HG03039 (cell line): ENCODE measurements at regions not wholly inside any gene's neighbourhood (a gene's known extent, or its start where the extent isn't known, plus 50 kb on each side); places are given as distances from the start of the nearest gene placed in this dataset.
"Not testable (repeated sequence)": the region's sequence is repeated elsewhere in the genome, so short reads cannot be mapped to it uniquely, and the experiment has no call there.

Source experiments
- ATAC-seq: cut with Tn5 transposase; IDR thresholded peaks from one replicate; pipeline ENCODE4 v1.9.1; 2021; ENCODE audit warnings: mild to moderate bottlenecking, moderate library complexity; ENCODE audit not compliant: unreplicated experiment

DNA sequence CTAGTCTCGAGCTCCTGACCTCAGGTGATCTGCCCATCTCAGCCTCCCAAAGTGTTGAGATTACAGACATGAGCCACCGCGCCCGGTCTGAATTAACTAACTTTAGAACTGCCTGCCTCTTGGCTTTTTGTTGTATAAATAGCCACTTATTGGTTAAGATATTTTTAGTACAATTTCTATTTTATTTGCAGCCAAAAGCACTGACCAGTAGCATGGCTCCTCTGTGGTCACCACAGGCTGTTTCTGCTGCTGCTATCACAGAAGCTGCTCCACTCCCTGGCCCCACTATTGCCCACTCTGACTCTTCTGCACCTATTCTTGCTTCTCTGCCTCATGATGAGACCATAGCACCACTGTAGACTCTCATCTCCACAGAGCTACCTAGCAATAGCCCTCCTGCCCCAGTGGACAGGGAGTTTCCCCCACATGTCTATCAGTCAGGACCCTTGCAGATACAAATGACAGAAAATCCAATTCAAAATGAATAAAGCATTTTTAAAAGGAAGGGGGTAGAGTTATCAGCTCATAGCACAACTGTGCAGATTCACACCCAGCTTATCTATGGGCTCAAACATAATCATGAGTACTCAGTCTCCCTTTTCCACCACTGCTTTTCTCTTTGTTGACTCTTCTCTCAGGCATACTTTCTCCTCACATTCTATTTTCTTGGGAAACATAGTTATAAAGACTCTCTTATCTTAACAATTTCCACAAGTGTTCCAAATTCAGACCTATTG is 151.8 kb upstream of the EPB41L4A start:
- no peak for ATAC-seq

DNA sequence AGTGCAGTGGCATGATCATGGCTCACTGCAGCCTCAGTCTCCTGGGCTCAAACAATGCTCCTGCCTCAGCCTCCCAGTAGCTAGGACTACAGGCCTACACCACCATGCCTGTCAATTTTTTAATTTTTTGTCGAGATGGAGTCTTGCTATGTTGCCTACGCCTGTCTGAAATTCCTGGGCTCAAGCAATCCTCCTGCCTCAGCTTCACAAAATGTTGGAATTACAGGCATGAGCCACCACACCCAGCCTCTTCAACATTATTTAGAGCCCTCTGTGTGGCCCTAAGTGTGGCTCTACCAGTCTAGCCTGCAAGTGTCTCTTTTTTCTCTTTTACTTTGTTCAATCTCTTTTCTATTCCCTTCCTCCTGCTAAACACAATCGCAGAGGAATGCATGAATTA is 154.4 kb upstream of the EPB41L4A start:
- ATAC-seq: no peak

- no peak for ATAC-seq
Observed at GRCh38 chr5:112574536-112574935, 155.5 kb upstream of the EPB41L4A start.

- no peak for ATAC-seq
Observed at GRCh38 chr5:112576298-112576925, 157.3 kb upstream of the EPB41L4A start.

DNA sequence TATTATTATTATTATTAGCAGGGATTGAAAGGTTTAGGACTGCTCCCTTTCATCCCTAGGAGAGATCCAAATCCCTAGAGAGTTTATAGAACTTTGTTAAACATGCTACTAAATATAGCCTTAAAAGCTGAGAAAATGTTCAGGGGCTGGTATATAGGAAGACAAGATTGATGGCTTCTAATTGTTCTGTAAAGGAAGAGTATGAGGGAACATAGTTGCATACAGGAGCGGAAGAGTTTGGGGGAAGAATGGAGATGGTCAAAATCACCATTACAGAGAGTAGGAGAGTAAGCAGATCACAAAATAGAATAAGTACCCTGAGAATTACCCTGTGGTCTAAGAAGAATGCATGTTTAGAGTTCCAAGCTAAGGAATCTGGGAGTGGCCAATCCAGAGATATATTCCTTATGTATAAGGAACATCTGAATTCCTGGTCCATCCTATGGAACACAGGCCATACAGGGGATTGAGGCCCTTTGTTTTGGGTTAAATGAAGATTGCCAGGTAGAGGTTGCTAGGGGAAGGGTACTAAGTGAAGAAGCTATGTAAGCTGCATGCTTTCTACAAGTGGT is 158.0 kb upstream of the APC start:
- ATAC-seq: no peak

DNA sequence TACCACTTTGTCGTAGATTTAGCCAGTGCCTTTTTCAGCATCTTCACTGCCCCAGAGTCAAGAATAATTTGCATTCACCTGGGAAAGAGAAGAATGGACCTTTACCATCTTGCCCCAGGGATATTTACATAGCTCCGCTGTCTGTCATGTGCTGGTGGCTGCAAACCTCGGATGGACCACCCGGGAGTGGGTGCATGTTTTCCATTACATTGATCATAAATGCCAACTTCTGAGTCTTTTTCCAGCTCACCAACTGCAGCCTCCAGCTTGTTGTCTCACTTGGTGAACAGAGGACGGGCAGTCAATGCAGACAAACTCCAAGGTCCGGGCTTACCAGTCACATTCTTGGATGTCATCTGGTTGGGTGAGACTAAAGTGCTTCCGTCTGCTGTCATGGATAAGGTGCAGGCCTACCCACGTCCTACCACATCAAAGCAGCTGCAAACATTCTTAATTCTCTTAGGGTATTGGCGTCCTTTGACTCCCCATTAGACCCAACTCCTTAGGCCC is 155.8 kb upstream of the APC start:
- no peak for ATAC-seq

- no peak for ATAC-seq
Observed at GRCh38 chr5:112583166-112583565, 154.5 kb upstream of the APC start.

DNA sequence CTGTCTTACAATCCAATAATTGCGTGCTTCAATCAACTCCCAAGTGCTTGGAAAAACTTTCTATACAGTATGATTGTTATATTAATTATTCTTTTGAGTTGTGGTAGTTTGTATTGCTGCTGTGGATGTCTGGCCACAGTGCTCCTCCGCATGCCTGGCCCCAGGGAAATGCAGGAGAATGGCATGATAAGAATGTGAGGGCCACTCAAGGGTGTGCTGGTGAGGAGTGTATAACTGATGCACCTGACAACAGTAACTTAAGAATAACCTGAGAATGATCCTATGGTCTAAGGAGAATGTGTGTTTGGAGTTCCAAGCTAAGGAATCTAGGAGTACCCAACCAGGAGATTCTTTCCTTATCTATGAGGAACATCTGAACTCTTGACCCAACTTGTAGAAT is 152.9 kb upstream of the APC start:
- no peak for ATAC-seq

- ATAC-seq: no peak
Observed at GRCh38 chr5:112586596-112587062, 151.1 kb upstream of the APC start.

DNA sequence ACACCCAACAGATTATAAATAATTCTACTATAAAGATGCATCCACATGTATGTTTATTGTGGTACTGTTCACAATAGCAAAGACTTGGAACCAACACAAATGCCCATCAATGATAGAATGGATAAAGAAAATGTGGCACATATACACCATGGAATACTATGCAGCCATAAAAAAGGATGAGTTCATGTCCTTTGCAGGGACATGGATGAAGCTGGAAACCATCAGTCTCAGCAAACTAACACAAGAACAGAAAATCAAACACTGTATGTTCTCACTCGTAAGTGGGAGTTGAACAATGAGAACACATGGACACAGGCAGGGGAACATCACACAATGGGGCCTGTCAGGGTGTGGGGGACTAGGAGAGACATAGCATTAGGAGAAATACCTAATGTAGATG is 146.8 kb upstream of the APC start:
- ATAC-seq: not testable (repeated sequence)

GRCh38 chr5:112594095-112594850 is 143.4 kb upstream of the APC start:
- ATAC-seq: no peak

DNA sequence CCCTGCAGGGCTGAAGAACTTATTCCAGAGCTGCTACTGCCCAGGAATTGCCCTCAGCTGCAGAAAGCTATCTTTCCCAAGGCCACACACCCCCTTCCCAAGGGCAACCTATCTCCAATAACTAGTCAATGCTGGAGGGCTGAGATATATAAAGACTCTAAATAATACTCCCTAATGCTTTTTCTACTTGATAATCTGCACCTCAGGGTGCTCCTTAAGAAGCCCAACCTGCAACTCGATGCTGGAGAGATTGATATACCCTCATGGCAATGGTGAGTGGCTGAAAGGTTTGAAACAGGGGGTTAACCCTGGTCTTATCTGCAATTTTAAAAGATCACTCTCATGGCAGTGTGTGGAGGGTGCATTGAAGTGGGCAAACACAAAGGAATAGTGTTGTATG is 142.7 kb upstream of the APC start:
- no peak for ATAC-seq

- ATAC-seq: no peak
Observed at GRCh38 chr5:112597831-112598230, 139.9 kb upstream of the APC start.

- not testable (repeated sequence) for ATAC-seq
Observed at GRCh38 chr5:112600510-112600909, 137.2 kb upstream of the APC start.

GRCh38 chr5:112604732-112605630 is 132.7 kb upstream of the APC start:
- no peak for ATAC-seq

GRCh38 chr5:112608975-112609374 is 128.7 kb upstream of the APC start:
- ATAC-seq: no peak

DNA sequence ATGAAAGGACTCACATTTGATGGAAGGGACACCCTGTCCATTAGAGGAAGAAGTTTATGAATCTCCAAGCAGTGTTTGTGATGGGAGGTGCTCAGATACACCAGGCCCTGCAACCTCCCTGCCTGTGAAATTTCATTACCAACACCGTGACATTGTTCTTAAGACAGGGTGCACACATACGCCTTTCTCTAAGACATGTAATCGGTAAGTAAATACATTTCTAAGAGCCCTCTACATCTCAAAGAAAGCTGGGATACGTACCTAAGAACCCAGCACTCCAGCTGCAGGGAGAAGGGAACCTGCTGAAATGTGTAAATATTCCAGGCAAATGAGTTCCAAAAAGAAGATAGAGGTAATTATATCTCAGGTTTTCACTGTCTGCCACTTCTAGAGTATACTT is 125.0 kb upstream of the APC start:
- ATAC-seq: no peak

GRCh38 chr5:112614285-112614684 is 123.4 kb upstream of the APC start:
- ATAC-seq: no peak

DNA sequence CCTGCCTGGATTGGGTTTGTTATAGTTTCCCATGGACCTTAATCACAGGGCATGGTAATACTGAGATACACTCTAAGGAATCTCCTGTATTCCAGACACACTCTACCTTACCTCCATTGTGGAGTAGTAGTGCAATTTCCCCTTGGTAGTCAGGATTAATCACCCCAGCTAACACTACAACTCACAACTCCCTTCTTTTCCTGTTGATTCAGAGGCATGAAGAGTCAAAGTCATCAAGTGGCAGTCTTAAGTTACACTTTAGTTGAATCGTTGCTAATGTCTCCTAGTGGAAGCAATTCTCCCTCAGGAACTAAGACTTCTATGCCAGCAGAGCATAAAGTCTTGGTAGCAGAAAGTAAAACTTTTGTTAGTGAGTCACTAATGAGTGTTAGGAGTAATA is 122.7 kb upstream of the APC start:
- ATAC-seq: no peak

GRCh38 chr5:112616812-112617547 is 120.7 kb upstream of the APC start:
- no peak for ATAC-seq
